SK-N-SH (cell line): ENCODE measurements at regions not wholly inside any gene's neighbourhood (a gene's known extent, or its start where the extent isn't known, plus 50 kb on each side); places are given as distances from the start of the nearest gene placed in this dataset.

Experiments used
- CTCF ChIA-PET: fragments of 300-600, 350-600 bp; formaldehyde crosslinking; extraction: SDS; loops from one replicate; lab custom pipeline; 2021; lab: Yijun Ruan, JAX
- POLR2A ChIA-PET: fragments of 350-600 bp; sonication (Branson Sonifier 250); formaldehyde crosslinking; extraction: SDS; loops from one replicate; lab custom pipeline; 2020; ENCODE audit warnings: antibody characterized with exemption, inconsistent platforms; lab: Yijun Ruan, JAX
- DNase-seq: peaks from one replicate; pipeline ENCODE4 v3.0.0; 2012
- H2AFZ ChIP-seq: fragments of 200-600 bp; sonication (generic); 2 replicates; pipeline ENCODE4 v1.8.1; 2016; ENCODE audit warnings: antibody characterized with exemption, mild to moderate bottlenecking, low read depth
- H3F3A ChIP-seq: fragments of 200-600 bp; sonication (generic); replicated peaks from 2 replicates; pipeline ENCODE3; 2016; ENCODE audit warnings: antibody characterized with exemption, mild to moderate bottlenecking; ENCODE audit not compliant: insufficient read depth
- H3K27ac ChIP-seq, 2 experiments: fragments of 200-500 bp in 1 of 2; fragments of 200-600 bp in 1 of 2; sonication (Bioruptor generic) in 1 of 2; sonication (generic), shearing (Covaris generic) in 1 of 2; 2 replicates each; pipeline versions ENCODE4 v1.5.1 to v1.6.1; 2014 to 2016; ENCODE audit warnings: low read depth in 2 of 2, inconsistent platforms in 1 of 2, low read length in 1 of 2, mild to moderate bottlenecking in 1 of 2, mixed read lengths in 1 of 2
- H3K27me3 ChIP-seq: fragments of 200-600 bp; sonication (generic), shearing (Covaris generic); 2 replicates; pipeline ENCODE4 v1.6.1; 2016; ENCODE audit warnings: mixed run types; ENCODE audit not compliant: insufficient read depth
- H3K36me3 ChIP-seq, 2 experiments: fragments of 200-500 bp in 1 of 2; fragments of 200-600 bp in 1 of 2; sonication (Bioruptor generic) in 1 of 2; sonication (generic) in 1 of 2; replicated peaks in 1 of 2; 2 replicates each; pipeline versions ENCODE3 to v1.5.1; 2014 to 2016; ENCODE audit warnings: low read length in 1 of 2, mild to moderate bottlenecking in 1 of 2; ENCODE audit not compliant: insufficient read depth in 2 of 2, control insufficient read depth in 1 of 2
- H3K4me1 ChIP-seq, 2 experiments: fragments of 200-500 bp in 1 of 2; fragments of 200-600 bp in 1 of 2; sonication (Bioruptor generic) in 1 of 2; sonication (generic), shearing (Covaris generic) in 1 of 2; 2 replicates each; pipeline versions ENCODE4 v1.5.1 to v1.6.1; 2014 to 2016; ENCODE audit warnings: low read depth in 1 of 2, low read length in 1 of 2, mixed run types in 1 of 2; ENCODE audit not compliant: insufficient read depth in 2 of 2, control insufficient read depth in 1 of 2
- H3K4me2 ChIP-seq: fragments of 200-600 bp; sonication (generic), shearing (Covaris generic); 2 replicates; pipeline ENCODE4 v1.6.1; 2017; ENCODE audit warnings: mixed run types
- H3K4me3 ChIP-seq, 2 experiments: fragments of 200-500 bp in 1 of 2; fragments of 200-600 bp in 1 of 2; sonication (Bioruptor generic) in 1 of 2; sonication (generic), shearing (Covaris generic) in 1 of 2; 2 replicates each; pipeline versions ENCODE4 v1.5.1 to v1.8.1; 2014 to 2016; ENCODE audit warnings: low read depth in 2 of 2, inconsistent platforms in 1 of 2, low read length in 1 of 2, mild to moderate bottlenecking in 1 of 2, mixed read lengths in 1 of 2, moderate library complexity in 1 of 2
- H3K79me2 ChIP-seq: fragments of 200-600 bp; sonication (generic); 2 replicates; pipeline ENCODE4 v1.8.1; 2017; ENCODE audit warnings: mild to moderate bottlenecking; ENCODE audit not compliant: insufficient read depth
- H3K9ac ChIP-seq: fragments of 200-600 bp; sonication (generic); 2 replicates; pipeline ENCODE4 v1.6.1; 2017; ENCODE audit warnings: mixed run types
- H3K9me2 ChIP-seq: fragments of 200-600 bp; sonication (generic); 2 replicates; pipeline ENCODE4 v1.6.1; 2017; ENCODE audit warnings: mixed run types
- H3K9me3 ChIP-seq: fragments of 200-600 bp; sonication (generic); 2 replicates; pipeline ENCODE4 v1.6.1; 2017; ENCODE audit warnings: mixed run types, mild to moderate bottlenecking, moderate library complexity
- H4K20me1 ChIP-seq: fragments of 200-600 bp; sonication (generic); 2 replicates; pipeline ENCODE4 v1.6.1; 2017; ENCODE audit warnings: mild to moderate bottlenecking, mixed run types; ENCODE audit not compliant: insufficient read depth
- CHD2 ChIP-seq: fragments of 150-350 bp; IDR thresholded peaks from 2 replicates; pipeline ENCODE4 v1.6.1; 2018; ENCODE audit warnings: low read length; ENCODE audit not compliant: partially characterized antibody
- CTCF ChIP-seq: fragments of 200-600 bp; sonication (generic); IDR thresholded peaks from 2 replicates; pipeline ENCODE4 v1.6.1; 2017; ENCODE audit warnings: antibody characterized with exemption, mild to moderate bottlenecking, moderate library complexity
- ELF1 ChIP-seq: IDR thresholded peaks from 2 replicates; pipeline ENCODE4 v1.4.0; 2012
- EP300 ChIP-seq, 2 experiments: IDR thresholded peaks; 2 replicates each; pipeline versions ENCODE4 v1.4.0 to v1.6.1; 2012; ENCODE audit warnings: borderline replicate concordance in 1 of 2, low read depth in 1 of 2, low read length in 1 of 2
- EZH2phosphoT487 ChIP-seq: fragments of 200-600 bp; sonication (generic); IDR thresholded peaks from 2 replicates; pipeline ENCODE4 v1.6.1; 2017; ENCODE audit warnings: low read depth, mixed run types, mild to moderate bottlenecking, antibody characterized with exemption, moderate library complexity, borderline replicate concordance
- FOXM1 ChIP-seq: IDR thresholded peaks from 2 replicates; pipeline ENCODE4 v1.4.0; 2012; ENCODE audit warnings: low read depth, mild to moderate bottlenecking
- GATA2 ChIP-seq: sonication (generic); formaldehyde crosslinking; IDR thresholded peaks from 2 replicates; pipeline ENCODE4 v1.5.0; 2020; ENCODE audit warnings: mild to moderate bottlenecking, missing genetic modification reagents
- IRF3 ChIP-seq: fragments of 150-350 bp; IDR thresholded peaks from 2 replicates; pipeline ENCODE4 v1.6.1; 2016; ENCODE audit warnings: mild to moderate bottlenecking, low read depth, low read length
- MEF2A ChIP-seq: IDR thresholded peaks from 2 replicates; pipeline ENCODE4 v1.4.0; 2012; ENCODE audit warnings: low read depth, borderline replicate concordance
- NFIC ChIP-seq: IDR thresholded peaks from 2 replicates; pipeline ENCODE4 v1.4.0; 2012; ENCODE audit warnings: borderline replicate concordance
- POLR2AphosphoS5 ChIP-seq: IDR thresholded peaks from 2 replicates; pipeline ENCODE4 v1.6.1; 2012; ENCODE audit warnings: low read depth, low read length
- RCOR1 ChIP-seq: fragments of 150-350 bp; IDR thresholded peaks from 2 replicates; pipeline ENCODE4 v1.6.1; 2017; ENCODE audit warnings: antibody characterized with exemption, low read length
- RFX5 ChIP-seq: IDR thresholded peaks from 2 replicates; pipeline ENCODE4 v1.6.1; 2012; ENCODE audit warnings: mild to moderate bottlenecking, improper control_type of control experiment, low read length
- RXRA ChIP-seq: IDR thresholded peaks from 2 replicates; pipeline ENCODE4 v1.4.0; 2012; ENCODE audit warnings: low read depth, mild to moderate bottlenecking, borderline replicate concordance
- SIN3A ChIP-seq: IDR thresholded peaks from 2 replicates; pipeline ENCODE4 v1.6.1; 2012; ENCODE audit warnings: low read depth, mild to moderate bottlenecking, low read length, moderate library complexity, borderline replicate concordance
- SMC3 ChIP-seq: IDR thresholded peaks from 2 replicates; pipeline ENCODE4 v1.6.1; 2012; ENCODE audit warnings: low read depth, low read length, improper control_type of control experiment
- TAF1 ChIP-seq: IDR thresholded peaks from 2 replicates; pipeline ENCODE4 v1.6.1; 2012; ENCODE audit warnings: low read depth, mild to moderate bottlenecking, low read length, moderate library complexity, borderline replicate concordance
- TCF12 ChIP-seq: IDR thresholded peaks from 2 replicates; pipeline ENCODE4 v1.4.0; 2012
- TEAD4 ChIP-seq: IDR thresholded peaks from 2 replicates; pipeline ENCODE4 v1.4.0; 2012; ENCODE audit warnings: mild to moderate bottlenecking, borderline replicate concordance; ENCODE audit not compliant: insufficient read depth
- WGBS: methylation state at CpG from one replicate; pipeline ENCODE4 v1.1.6; 2017; ENCODE audit warnings: low lambda C conversion rate; 5-methylcytosine and 5-hydroxymethylcytosine counted together
- TF ChIP-seq, protein P1 (sequence below): IDR thresholded peaks from 2 replicates; pipeline ENCODE4 v1.4.0; 2012; ENCODE audit warnings: low read depth, borderline replicate concordance

- TF ChIP-seq, protein P1, sequence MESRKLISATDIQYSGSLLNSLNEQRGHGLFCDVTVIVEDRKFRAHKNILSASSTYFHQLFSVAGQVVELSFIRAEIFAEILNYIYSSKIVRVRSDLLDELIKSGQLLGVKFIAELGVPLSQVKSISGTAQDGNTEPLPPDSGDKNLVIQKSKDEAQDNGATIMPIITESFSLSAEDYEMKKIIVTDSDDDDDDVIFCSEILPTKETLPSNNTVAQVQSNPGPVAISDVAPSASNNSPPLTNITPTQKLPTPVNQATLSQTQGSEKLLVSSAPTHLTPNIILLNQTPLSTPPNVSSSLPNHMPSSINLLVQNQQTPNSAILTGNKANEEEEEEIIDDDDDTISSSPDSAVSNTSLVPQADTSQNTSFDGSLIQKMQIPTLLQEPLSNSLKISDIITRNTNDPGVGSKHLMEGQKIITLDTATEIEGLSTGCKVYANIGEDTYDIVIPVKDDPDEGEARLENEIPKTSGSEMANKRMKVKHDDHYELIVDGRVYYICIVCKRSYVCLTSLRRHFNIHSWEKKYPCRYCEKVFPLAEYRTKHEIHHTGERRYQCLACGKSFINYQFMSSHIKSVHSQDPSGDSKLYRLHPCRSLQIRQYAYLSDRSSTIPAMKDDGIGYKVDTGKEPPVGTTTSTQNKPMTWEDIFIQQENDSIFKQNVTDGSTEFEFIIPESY: no peak
- no peak for TF ChIP-seq ELF1
- no peak for TF ChIP-seq RXRA
- no peak for TF ChIP-seq MEF2A
- no peak for TF ChIP-seq EP300 (IDR thresholded peaks at IDR 0.05; ENCODE audit: borderline replicate concordance in 1 of 2, low read depth in 1 of 2, low read length in 1 of 2)
- no peak for TF ChIP-seq SIN3A
- TF ChIP-seq TCF12: no peak
- TF ChIP-seq, all 33 proteins: peak for 0
Observed at GRCh38 chr2:19731515-19731914, 170.3 kb downstream of the TTC32 start (continued).

DNA sequence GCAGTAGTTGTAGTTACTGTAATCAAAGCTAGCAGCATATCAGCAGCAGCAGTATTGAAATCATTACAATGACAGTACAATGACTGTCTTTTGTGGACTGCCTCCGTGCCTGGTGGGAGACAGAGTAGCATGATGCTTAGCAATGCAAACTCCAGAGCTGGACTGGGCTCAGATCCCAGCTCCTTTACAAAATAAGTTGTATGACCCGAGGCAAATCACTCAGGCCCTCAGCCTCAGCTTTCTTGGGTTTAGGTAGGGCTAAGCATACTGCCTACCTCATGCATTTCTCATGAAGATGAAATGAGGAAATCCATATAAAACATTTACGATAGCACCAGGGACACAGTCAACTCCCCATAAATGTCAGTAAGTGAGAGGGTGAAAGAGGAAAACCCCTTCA lies 170.7 kb downstream of the TTC32 start:
- no peaks in the 10 kb centered on the region for H3K4me1 ChIP-seq
- ChIA-PET POLR2A (no interaction called here), CTCF (interaction anchor here (0.8 to 1.6 kb wide), 2 partner anchors 15 to 18 kb away, joined by 3 to 4 read pairs; no protein-coding TSS in a partner anchor)
- H3K36me3 ChIP-seq: no peaks in the 10 kb centered on the region
- H3K9ac ChIP-seq: no peak overlapping the region
- no peaks in the 10 kb centered on the region for H4K20me1 ChIP-seq
- no peak overlapping the region for H3K27ac ChIP-seq
- H3K4me3 ChIP-seq: no peak overlapping the region
- no peaks in the 10 kb centered on the region for H3F3A ChIP-seq
- DNase-seq: no peak
- no peaks in the 10 kb centered on the region for H3K79me2 ChIP-seq
- H3K9me3 ChIP-seq: no peaks in the 10 kb centered on the region
- H2AFZ ChIP-seq: no peak overlapping the region
- TF ChIP-seq CTCF (no peak), SMC3 (no peak), GATA2 (no peak), ELF1 (no peak), RFX5 (no peak), FOXM1 (no peak), CHD2 (no peak), TEAD4 (no peak), POLR2AphosphoS5 (no peak), IRF3 (no peak), NFIC (no peak), EZH2phosphoT487 (no peak), RCOR1 (no peak), TAF1 (no peak)
- TF ChIP-seq, all 33 proteins: peak for 0
- no peaks in the 10 kb centered on the region for H3K9me2 ChIP-seq
- H3K27me3 ChIP-seq: peaks cover 36% of the 10 kb centered on the region
- H3K4me2 ChIP-seq: no peak overlapping the region
- WGBS: 31% methylated on average over 3 of the region's 3 CpGs
